OCI-LY1 (cell line): ENCODE measurements at regions not wholly inside any gene's neighbourhood (a gene's known extent, or its start where the extent isn't known, plus 50 kb on each side); places are given as distances from the start of the nearest gene placed in this dataset.
A peak's percentile ranks its signal among the peaks of the same experiment; 100 is the strongest.

Experiments
- H2AFZ ChIP-seq: fragments of 200-600 bp; sonication (generic), shearing (Covaris generic); 2 replicates; pipeline ENCODE4 v1.6.0; 2014; ENCODE audit warnings: antibody characterized with exemption, mild to moderate bottlenecking, low read length
- H3F3A ChIP-seq: fragments of 200-600 bp; sonication (generic), shearing (Covaris generic); 2 replicates; pipeline ENCODE4 v1.6.0; 2014; ENCODE audit warnings: mild to moderate bottlenecking, antibody characterized with exemption, low read length, moderate library complexity; ENCODE audit not compliant: insufficient read depth
- H3K27ac ChIP-seq: fragments of 200-600 bp; sonication (generic); 2 replicates; pipeline ENCODE4 v1.5.1; 2014; ENCODE audit warnings: low read length, mixed run types, mild to moderate bottlenecking, low read depth; ENCODE audit not compliant: poor library complexity, severe bottlenecking
- H3K27me3 ChIP-seq: fragments of 200-600 bp; sonication (generic); 2 replicates; pipeline ENCODE4 v1.6.0; 2014; ENCODE audit warnings: antibody characterized with exemption, mild to moderate bottlenecking, low read length, moderate library complexity; ENCODE audit not compliant: insufficient read depth
- H3K36me3 ChIP-seq: fragments of 200-600 bp; sonication (generic); 2 replicates; pipeline ENCODE4 v1.6.1; 2014; ENCODE audit warnings: mild to moderate bottlenecking, antibody characterized with exemption, low read length, moderate library complexity, mixed read lengths; ENCODE audit not compliant: insufficient read depth
- H3K4me1 ChIP-seq: fragments of 200-600 bp; sonication (generic); 2 replicates; pipeline ENCODE4 v1.5.1; 2014; ENCODE audit warnings: mild to moderate bottlenecking, low read length, moderate library complexity; ENCODE audit not compliant: insufficient read depth, severe bottlenecking
- H3K4me2 ChIP-seq: fragments of 200-600 bp; sonication (generic), shearing (Covaris generic); 2 replicates; pipeline ENCODE4 v1.6.1; 2014; ENCODE audit warnings: low read length
- H3K4me3 ChIP-seq: fragments of 200-600 bp; sonication (generic); 2 replicates; pipeline ENCODE4 v1.5.1; 2014; ENCODE audit warnings: low read length, low read depth, mild to moderate bottlenecking, mixed read lengths; ENCODE audit not compliant: poor library complexity, severe bottlenecking
- H3K79me2 ChIP-seq: fragments of 200-600 bp; shearing (Covaris generic); 2 replicates; pipeline ENCODE4 v1.6.1; 2016; ENCODE audit warnings: mixed run types, low read length, mixed read lengths; ENCODE audit not compliant: insufficient read depth
- H3K9ac ChIP-seq: fragments of 200-600 bp; sonication (generic), shearing (Covaris generic); 2 replicates; pipeline ENCODE4 v1.6.1; 2014; ENCODE audit warnings: mild to moderate bottlenecking, low read length, mixed read lengths
- H3K9me2 ChIP-seq: fragments of 200-600 bp; sonication (generic), shearing (Covaris generic); 2 replicates; pipeline ENCODE4 v1.6.1; 2014; ENCODE audit warnings: low read depth, mild to moderate bottlenecking, low read length, mixed read lengths
- H3K9me3 ChIP-seq: fragments of 200-600 bp; shearing (Covaris generic); 2 replicates; pipeline ENCODE4 v1.6.1; 2014; ENCODE audit warnings: low read length, mixed read lengths
- H4K20me1 ChIP-seq: fragments of 200-600 bp; sonication (generic), shearing (Covaris generic); 2 replicates; pipeline ENCODE4 v1.6.0; 2016; ENCODE audit warnings: mild to moderate bottlenecking, low read length; ENCODE audit not compliant: insufficient read depth
- EZH2 ChIP-seq: fragments of 200-600 bp; sonication (generic), shearing (Covaris generic); IDR thresholded peaks from 2 replicates; pipeline ENCODE4 v1.8.0; 2017; ENCODE audit warnings: borderline replicate concordance, mixed run types, mild to moderate bottlenecking, antibody characterized with exemption, low read length, moderate library complexity, mixed read lengths
- TF ChIP-seq, protein P1 (sequence below): fragments of 200-600 bp; sonication (generic), shearing (Covaris generic); IDR thresholded peaks from 2 replicates; pipeline ENCODE4 v1.5.1; 2017; ENCODE audit warnings: mild to moderate bottlenecking, antibody characterized with exemption, low read length, moderate library complexity, mixed read lengths

DNA sequence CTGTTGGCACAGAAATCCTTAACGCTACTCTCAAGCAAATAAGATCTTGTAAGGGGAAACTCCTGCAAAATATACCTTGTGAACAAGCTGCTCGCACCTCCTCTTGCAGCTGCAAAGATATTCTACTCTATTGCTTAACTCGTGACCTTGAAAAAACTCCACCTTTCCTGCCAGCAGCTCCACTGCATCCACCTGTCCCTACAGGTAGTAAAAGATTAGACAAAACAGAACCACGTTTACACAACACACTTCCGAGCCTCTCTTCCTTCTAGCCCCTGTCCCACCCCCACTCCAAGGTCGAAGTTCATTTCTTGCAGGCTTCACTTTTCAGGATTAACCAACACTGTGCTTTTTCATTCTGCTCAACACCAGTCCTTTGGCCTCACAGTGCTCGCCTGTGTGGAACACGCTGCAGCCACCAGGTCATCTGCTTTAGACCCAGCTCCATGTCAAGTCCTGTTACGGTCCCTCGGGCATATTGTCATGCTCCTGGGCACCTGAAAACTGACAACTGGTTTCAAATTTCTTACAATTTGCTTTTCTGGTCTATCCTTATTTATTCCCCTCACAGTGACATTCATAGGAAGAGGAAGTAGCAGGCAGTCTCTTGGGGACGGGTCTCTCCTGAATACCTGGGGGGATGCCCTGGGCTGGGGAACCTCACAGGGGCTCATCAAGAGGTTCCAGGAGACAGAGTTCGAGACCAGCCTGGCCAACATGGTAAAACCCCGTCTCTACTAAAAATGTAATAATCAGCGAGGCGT, 165.8 kb upstream of the KLF14 start:
- no peak for TF ChIP-seq EZH2
- TF ChIP-seq, protein P1, sequence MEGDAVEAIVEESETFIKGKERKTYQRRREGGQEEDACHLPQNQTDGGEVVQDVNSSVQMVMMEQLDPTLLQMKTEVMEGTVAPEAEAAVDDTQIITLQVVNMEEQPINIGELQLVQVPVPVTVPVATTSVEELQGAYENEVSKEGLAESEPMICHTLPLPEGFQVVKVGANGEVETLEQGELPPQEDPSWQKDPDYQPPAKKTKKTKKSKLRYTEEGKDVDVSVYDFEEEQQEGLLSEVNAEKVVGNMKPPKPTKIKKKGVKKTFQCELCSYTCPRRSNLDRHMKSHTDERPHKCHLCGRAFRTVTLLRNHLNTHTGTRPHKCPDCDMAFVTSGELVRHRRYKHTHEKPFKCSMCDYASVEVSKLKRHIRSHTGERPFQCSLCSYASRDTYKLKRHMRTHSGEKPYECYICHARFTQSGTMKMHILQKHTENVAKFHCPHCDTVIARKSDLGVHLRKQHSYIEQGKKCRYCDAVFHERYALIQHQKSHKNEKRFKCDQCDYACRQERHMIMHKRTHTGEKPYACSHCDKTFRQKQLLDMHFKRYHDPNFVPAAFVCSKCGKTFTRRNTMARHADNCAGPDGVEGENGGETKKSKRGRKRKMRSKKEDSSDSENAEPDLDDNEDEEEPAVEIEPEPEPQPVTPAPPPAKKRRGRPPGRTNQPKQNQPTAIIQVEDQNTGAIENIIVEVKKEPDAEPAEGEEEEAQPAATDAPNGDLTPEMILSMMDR = no peak
- Histone ChIP-seq H3F3A (peaks cover 4% of the 10 kb centered on the region; the same call in 1 of the 2 replicates), H3K4me1 (peaks cover 72% of the 10 kb centered on the region)

DNA sequence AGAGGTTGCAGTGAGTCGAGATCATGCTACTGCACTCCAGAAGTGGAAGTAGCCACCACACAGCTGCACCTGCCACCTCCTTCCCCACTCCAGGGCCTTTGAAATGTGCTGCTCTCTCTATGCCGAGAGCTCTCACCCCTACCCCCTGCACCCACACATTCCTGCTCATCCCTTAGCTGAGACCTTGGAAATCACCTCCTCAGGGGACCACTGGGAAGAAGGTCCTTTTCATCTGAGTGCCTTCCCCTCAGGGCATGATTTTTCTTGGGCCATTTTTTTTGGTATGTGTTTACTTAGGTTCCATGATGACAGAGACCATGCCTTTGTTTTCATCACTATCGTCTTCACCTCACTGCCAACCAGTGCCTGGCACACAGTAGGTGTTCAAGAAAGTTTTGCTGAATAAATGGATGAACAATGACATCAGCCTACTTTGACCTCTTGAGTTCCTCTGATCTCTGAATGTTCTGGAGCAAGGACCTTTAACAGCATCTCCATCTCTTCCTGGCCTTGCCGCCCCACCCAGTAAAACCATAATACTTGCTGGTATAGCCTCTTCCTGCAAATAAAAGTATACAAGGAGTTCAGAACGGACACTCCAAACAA, 166.6 kb upstream of the KLF14 start:
- Histone ChIP-seq H2AFZ (no peak overlapping the region), H3K27me3 (no peaks in the 10 kb centered on the region), H3F3A (peaks cover 4% of the 10 kb centered on the region; the same call in 1 of the 2 replicates), H3K4me1 (peaks cover 72% of the 10 kb centered on the region), H3K79me2 (no peaks in the 10 kb centered on the region), H3K27ac (peak overlapping the region; percentile 85), H3K4me2 (peak overlapping the region; percentile 68; the same call in 1 of the 2 replicates), H3K4me3 (no peak overlapping the region), H3K9me2 (no peaks in the 10 kb centered on the region), H4K20me1 (no peaks in the 10 kb centered on the region), H3K36me3 (peaks cover 43% of the 10 kb centered on the region; the same call in 1 of the 2 replicates), H3K9ac (no peak overlapping the region), H3K9me3 (no peaks in the 10 kb centered on the region)
- TF ChIP-seq, protein P1 = no peak
- no peak for TF ChIP-seq EZH2

More for the DNA sequence above, 165.8 kb upstream of the KLF14 start:
- Histone ChIP-seq H2AFZ (no peak overlapping the region), H4K20me1 (no peaks in the 10 kb centered on the region), H3K27ac (peak overlapping the region; percentile 85), H3K9me3 (no peaks in the 10 kb centered on the region), H3K4me3 (peak overlapping the region; percentile 0), H3K79me2 (no peaks in the 10 kb centered on the region), H3K36me3 (peaks cover 47% of the 10 kb centered on the region), H3K4me2 (peak overlapping the region; percentile 68; the same call in 1 of the 2 replicates), H3K9me2 (no peaks in the 10 kb centered on the region), H3K9ac (peak overlapping the region; percentile 2; the same call in 1 of the 2 replicates), H3K27me3 (no peaks in the 10 kb centered on the region)

DNA sequence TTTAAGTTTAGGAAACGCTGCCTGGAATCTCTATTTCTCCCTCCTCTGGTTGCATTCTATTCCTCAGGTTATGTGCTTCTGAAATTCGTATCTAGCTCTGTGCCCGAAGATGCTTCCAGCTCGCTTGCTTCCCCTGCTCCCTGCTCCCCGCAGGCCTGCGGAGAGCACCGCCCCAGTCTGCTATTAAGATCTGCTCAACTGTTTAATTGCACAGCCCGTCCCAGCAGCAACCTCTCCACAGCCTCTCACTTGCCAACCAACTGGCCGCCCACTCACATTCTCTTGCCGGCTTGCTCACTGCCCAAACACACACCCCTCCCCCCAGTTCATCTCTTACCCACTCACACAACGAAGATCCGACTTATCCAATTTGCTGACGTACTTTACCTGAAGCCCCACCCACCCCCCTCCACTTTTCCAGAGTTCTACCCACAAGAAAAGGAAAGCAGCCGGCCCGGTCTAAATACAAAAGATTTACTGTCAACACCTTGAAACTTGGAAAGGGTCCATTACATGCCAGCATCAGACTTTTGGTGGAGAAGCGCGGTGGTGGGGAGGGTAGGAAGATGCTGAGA, 167.3 kb upstream of the KLF14 start:
- Histone ChIP-seq H3F3A (peaks cover 4% of the 10 kb centered on the region; the same call in 1 of the 2 replicates), H3K79me2 (no peaks in the 10 kb centered on the region), H3K4me1 (peaks cover 75% of the 10 kb centered on the region), H4K20me1 (no peaks in the 10 kb centered on the region), H3K9ac (no peak overlapping the region), H3K4me3 (no peak overlapping the region), H3K27ac (peak overlapping the region; percentile 85), H3K27me3 (no peaks in the 10 kb centered on the region), H3K9me2 (no peaks in the 10 kb centered on the region), H2AFZ (no peak overlapping the region), H3K9me3 (no peaks in the 10 kb centered on the region), H3K4me2 (no peak overlapping the region; the same call in 1 of the 2 replicates), H3K36me3 (peaks cover 41% of the 10 kb centered on the region; the same call in 1 of the 2 replicates)
- TF ChIP-seq EZH2 = no peak
- TF ChIP-seq, protein P1 = no peak
